Breast epithelium (tissue), 3 donors: ENCODE measurements at regions not wholly inside any gene's neighbourhood (a gene's known extent, or its start where the extent isn't known, plus 50 kb on each side); places are given as distances from the start of the nearest gene placed in this dataset.

ENCODE experiments used
- CTCF ChIP-seq, 3 donors: fragments of 450-650 bp; IDR thresholded peaks; one replicate each; pipeline ENCODE4 v1.5.1; 2016 to 2017; ENCODE audit warnings: antibody characterized with exemption in 3 of 3, mild to moderate bottlenecking in 3 of 3, moderate library complexity in 3 of 3
- POLR2A ChIP-seq: fragments of 450-650 bp; IDR thresholded peaks from one replicate; pipeline ENCODE4 v1.6.1; 2016; ENCODE audit warnings: antibody characterized with exemption, mild to moderate bottlenecking, moderate library complexity
- POLR2AphosphoS5 ChIP-seq, 3 donors: sonication (generic); formaldehyde crosslinking; IDR thresholded peaks; one replicate each; pipeline ENCODE4 v1.6.1; 2017; ENCODE audit warnings: antibody characterized with exemption in 3 of 3

GRCh38 chr3:171939578-171939977 is 96.4 kb downstream of the TMEM212 start:
- TF ChIP-seq POLR2AphosphoS5 (IDR thresholded peaks at IDR 0.05) (no peak), CTCF (IDR thresholded peaks at IDR 0.05) (no peak), POLR2A (no peak)
